Eye (tissue), 1 donor: ENCODE measurements at regions not wholly inside any gene's neighbourhood (a gene's known extent, or its start where the extent isn't known, plus 50 kb on each side); places are given as distances from the start of the nearest gene placed in this dataset.

Source experiments
- DNase-seq: peaks from one replicate; pipeline ENCODE4 v3.0.0-alpha.2; 2015

GRCh38 chr7:30212701-30213111, 71.7 kb upstream of the ZNRF2 start:
- DNase-seq = peak; percentile 61

- DNase-seq = no peak
Measured at GRCh38 chr7:30213637-30214036, 70.8 kb upstream of the ZNRF2 start.

- no peak for DNase-seq
Measured at GRCh38 chr7:30214651-30215137, 69.7 kb upstream of the ZNRF2 start.

GRCh38 chr7:30221764-30222163, 62.6 kb upstream of the ZNRF2 start:
- no peak for DNase-seq

- DNase-seq = no peak
Measured at GRCh38 chr7:30222515-30223215, 61.7 kb upstream of the ZNRF2 start.

- no peak for DNase-seq
Measured at GRCh38 chr7:30223896-30224295, 60.5 kb upstream of the ZNRF2 start.

GRCh38 chr7:30224511-30225062, 59.8 kb upstream of the ZNRF2 start:
- DNase-seq = no peak

GRCh38 chr7:30225863-30226613, 58.4 kb upstream of the ZNRF2 start:
- peak; percentile 68 for DNase-seq

GRCh38 chr7:30226614-30227268, 57.7 kb upstream of the ZNRF2 start:
- DNase-seq = no peak

GRCh38 chr7:30231271-30231670, 53.1 kb upstream of the ZNRF2 start:
- no peak for DNase-seq

- no peak for DNase-seq
Measured at GRCh38 chr7:30232391-30232790, 52.0 kb upstream of the ZNRF2 start.
